NCI-H1930 (cell line): ENCODE measurements at regions not wholly inside any gene's neighbourhood (a gene's known extent, or its start where the extent isn't known, plus 50 kb on each side); places are given as distances from the start of the nearest gene placed in this dataset.
"Not testable (repeated sequence)": the region's sequence is repeated elsewhere in the genome, so short reads cannot be mapped to it uniquely, and the experiment has no call there.

Experiments used
- DNase-seq, 2 experiments: peaks; one replicate each; lab custom pipeline; 2025; lab: John Stamatoyannopoulos, UW

DNA sequence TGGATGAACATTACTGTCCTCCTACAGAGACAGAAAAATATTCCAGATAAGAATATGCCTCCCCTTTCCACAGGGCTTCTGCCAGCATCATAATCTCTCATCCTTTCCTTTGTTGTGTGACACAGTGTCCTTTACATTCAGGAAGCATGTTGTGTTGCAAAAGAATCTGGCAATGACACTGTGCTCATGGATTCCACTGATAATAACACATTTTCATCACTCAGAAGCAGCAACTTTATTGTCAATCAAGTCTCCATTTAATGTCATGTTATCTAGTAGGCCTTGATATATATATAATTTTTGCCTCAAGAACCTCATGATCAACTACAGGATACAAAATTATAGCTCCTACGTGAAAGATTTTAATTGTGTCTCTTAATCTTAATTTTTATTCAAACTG is 833.9 kb downstream of the FSTL5 start:
- no peak for DNase-seq

GRCh38 chr4:161321706-161322105 is 842.1 kb downstream of the FSTL5 start:
- no peak for DNase-seq

DNA sequence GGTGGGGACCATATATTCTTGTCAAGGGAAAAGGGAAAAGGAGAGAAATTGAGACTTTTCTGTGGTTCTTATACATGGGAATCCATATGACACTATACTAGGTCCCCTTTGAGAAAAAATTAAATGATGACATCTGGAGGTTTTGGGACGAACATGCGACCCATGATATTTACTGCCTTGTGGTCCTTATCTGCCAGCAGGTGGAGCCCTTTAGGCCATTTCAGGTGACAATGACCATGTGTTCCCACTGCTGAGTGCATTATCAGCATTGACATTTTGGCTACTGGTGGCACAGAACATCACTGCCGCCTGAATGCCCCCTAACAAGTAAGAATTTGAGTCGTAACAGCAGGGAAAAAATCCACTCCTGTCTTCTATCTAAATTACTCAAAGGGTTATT is 843.4 kb downstream of the FSTL5 start:
- DNase-seq = peak in 1 of 2 experiments; percentile 4

- DNase-seq = no peak
Observed at GRCh38 chr4:161317000-161317399, 846.8 kb downstream of the FSTL5 start.

GRCh38 chr4:161314371-161314770 is 849.4 kb downstream of the FSTL5 start:
- no peak for DNase-seq

- no peak for DNase-seq
Observed at GRCh38 chr4:161303551-161303950, 860.2 kb downstream of the FSTL5 start.

DNA sequence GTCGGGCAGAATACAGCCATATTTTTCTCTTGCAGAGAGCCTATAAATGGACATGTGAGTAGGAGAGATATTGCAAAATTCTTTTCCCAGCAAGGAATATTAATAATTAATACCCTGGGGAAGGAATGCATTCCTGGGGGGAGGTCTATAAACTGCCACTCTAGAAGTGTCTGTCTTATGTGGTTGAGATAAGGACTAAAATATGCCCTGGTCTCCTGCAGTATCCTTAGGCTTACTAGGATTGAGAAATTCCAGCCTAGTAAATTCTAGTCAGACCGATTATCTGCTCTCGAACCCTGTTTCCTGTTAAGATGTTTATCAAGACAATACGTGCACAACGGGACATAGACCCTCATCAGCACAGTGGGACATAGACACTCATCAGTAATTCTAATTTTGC is 872.6 kb downstream of the FSTL5 start:
- DNase-seq = no peak

GRCh38 chr4:161287678-161288352 is 876.0 kb downstream of the FSTL5 start:
- DNase-seq = no peak

GRCh38 chr4:161285461-161285860 is 878.3 kb downstream of the FSTL5 start:
- DNase-seq = no peak

DNA sequence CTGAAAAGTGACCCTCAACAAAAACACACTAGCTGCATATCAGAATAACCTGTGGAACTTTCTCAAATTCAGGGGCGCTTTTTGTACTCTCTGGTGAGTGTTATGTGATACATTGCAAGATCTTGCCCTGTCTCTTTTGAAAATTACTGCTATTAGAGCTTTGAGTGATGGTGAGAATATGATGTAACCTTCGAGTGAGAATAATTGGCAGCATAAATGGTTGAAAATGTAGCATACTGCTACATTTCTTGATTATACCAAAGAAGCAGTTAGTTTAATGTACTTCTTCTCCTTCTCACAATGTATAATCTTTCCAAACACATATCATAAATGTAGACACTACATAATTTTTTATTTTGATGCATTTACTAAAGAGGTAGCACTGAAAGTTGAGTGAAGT is 882.9 kb downstream of the FSTL5 start:
- DNase-seq = no peak

DNA sequence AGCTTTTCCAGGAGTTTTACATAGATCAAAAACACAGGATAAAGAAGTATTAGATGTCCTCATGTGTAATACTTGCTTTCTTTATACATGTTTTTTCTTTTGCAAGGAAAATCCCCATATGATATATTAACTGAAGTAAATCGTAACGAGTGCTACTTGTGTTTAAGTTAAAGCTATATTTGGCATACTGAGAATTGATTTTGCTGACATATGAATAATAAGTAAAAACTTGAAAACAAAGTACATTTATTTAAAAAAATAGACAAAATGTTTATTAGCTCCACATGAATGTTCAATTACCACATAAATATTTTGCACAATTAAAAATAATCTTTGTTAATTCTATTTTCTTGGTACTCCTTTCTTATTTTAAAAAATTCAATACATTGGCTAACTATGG is 884.7 kb downstream of the FSTL5 start:
- no peak for DNase-seq

DNA sequence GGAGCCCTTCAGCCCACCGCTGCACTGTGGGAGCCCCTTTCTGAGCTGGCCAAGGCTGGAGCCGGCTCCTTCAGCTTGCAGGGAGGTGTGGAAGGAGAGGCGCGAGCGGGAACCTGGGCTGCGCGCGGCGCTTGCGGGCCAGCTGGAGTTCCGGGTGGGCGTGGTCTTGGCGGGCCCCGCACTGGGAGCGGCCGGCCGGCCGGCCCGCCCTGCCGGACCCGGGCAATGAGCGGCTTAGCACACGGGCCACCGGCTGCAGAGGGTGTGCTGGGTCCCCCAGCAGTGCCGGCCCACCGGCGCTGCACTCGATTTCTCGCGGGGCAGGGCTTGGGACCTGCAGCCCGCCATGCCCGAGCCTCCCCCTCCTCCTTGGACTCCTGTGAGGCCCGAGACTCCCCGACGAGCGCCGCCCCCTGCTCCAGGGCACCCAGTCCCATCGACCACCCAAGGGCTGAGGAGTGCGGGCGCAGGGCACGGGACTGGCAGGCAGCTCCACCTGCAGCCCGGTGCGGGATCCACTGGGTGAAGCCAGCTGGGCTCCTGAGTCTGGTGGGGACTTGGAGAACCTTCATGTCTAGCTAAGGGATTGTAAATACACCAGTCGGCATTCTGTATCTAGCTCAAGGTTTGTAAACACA is 886.5 kb downstream of the FSTL5 start:
- DNase-seq = not testable (repeated sequence)

DNA sequence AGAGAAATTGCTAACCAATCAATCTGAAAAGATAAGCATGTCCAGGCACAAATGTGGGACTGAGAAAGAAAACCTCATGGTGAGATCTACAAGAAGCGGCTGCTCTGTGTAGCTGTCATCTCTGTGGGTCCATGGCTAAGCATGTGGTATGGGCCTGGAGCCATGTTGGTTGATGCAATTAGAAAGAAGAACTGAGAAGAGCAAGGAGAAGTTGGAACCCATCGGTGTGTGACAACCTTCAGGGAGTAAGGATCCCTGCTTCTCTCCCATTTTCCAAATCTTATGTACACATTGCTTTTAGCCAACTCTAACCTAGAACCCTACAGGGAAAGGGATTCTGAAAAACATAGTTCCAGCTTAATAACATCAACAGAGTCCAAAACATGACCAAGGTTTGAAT is 890.2 kb downstream of the FSTL5 start:
- no peak for DNase-seq

GRCh38 chr4:161260819-161261218 is 903.0 kb downstream of the FSTL5 start:
- DNase-seq = no peak

- no peak for DNase-seq
Observed at GRCh38 chr4:161256716-161257115, 907.1 kb downstream of the FSTL5 start.

DNA sequence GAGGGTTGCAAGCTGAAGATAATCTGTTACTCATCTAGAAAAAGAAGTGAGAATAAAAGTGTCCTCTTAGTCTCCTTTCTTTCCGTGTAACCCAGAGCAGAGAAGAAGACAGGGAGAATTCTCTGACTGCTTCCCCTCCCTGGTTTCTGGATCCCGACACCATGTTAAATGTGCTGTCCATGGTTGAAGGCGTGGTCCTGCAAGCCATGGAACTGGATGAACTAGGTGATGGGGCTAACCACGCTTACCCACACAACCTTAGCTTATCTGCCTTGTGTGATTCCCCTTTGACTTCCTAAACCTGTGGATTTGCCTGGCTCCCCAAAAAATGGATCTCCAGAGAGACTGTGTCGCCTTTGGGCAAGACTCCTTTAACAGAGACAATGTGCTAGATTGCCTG is 907.6 kb downstream of the FSTL5 start:
- DNase-seq = no peak

DNA sequence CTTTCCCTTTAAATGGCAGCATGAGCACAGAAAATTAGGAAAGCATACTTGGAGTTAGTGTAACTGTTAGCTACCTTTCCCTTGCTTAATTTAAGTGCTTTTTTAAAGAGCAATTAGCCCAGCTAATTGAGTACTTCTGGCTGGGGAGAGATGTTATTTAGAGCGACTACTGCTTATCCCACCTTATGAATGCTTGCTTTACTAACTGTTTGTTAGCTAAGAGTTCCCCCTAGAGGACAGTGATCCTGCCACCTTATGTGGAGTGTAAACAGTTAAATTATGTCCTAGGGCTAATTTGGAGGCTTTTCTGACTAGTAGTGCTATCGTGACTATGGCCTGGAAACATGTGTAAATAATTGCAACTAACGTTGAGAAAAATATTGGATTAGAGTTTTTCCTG is 909.4 kb downstream of the FSTL5 start:
- DNase-seq = no peak

GRCh38 chr4:161252520-161253141 is 911.2 kb downstream of the FSTL5 start:
- peak in 1 of 2 experiments; percentile 6 for DNase-seq

GRCh38 chr4:161249779-161250440 is 913.9 kb downstream of the FSTL5 start:
- no peak for DNase-seq

DNA sequence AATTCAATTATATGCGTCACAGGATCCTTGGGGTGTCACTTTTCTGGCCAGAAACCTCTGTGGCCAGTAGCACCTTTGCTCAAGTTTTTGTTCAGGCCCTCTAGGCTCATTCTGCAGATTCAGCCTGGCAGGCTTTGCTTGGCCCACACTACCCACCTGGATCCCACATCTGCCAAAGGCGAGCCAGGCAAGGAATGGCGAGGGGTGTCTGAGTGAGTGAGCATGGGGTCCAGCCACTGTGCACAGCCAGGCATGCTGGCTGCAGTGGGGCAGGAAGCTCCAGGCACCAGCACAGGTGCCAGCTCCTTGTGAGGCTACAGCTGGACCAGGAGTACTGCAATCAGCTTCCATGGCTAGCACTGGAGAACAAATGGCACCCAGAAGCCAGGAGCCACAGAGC is 914.9 kb downstream of the FSTL5 start:
- no peak for DNase-seq

DNA sequence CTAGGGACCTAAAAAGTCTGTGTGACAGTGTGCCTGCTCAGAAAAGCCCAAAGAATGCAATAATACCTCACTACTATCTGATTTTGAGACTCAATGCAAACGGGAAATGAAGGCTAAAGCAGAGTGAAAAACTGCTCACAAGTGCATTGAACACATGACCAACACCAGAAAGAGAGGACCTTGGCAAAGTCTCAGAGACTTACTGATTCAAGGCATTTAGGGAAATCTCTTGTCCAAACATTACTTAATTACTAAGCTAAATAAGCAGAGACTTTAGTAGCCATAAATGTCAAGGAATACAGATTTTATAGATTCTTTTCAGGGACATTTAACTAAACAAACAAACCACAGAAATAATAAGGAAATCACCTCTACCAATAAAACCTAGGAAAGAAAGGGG is 916.0 kb downstream of the FSTL5 start:
- no peak for DNase-seq

DNA sequence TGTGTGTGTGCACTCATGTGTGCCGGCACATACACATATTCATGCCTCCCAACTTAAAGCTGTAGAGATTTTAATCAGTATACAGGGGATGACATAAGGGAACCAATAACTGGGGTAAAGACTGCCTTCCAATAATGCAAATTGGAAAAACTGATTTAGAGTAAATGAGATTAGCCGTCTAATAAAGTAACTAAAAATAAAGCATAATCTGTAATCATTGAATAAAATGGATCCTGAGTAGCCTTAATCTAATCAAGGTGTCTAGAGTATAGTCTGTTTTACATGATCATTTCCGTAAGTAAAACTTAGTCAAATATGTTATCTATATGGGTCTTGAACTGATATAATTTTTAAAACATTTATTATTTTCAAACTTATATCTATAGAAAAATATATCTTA is 925.8 kb downstream of the FSTL5 start:
- DNase-seq = no peak

- DNase-seq = no peak
Observed at GRCh38 chr4:161237495-161237894, 926.3 kb downstream of the FSTL5 start.
